Large intestine (tissue), 3 donors: ENCODE measurements at regions not wholly inside any gene's neighbourhood (a gene's known extent, or its start where the extent isn't known, plus 50 kb on each side); places are given as distances from the start of the nearest gene placed in this dataset.

ENCODE experiments used
- DNase-seq, 2 donors: peaks; one replicate each; pipeline versions ENCODE4 v3.0.0 to v3.0.0-alpha.2; 2013
- H3K27ac ChIP-seq: one replicate; pipeline ENCODE4 v1.5.1; 2013; ENCODE audit warnings: low read length
- H3K27me3 ChIP-seq: 2 replicates; pipeline ENCODE4 v1.6.1; 2013; ENCODE audit warnings: low read length; ENCODE audit not compliant: control insufficient read depth, insufficient read depth
- H3K36me3 ChIP-seq: 2 replicates; pipeline ENCODE4 v1.6.1; 2013; ENCODE audit warnings: low read length; ENCODE audit not compliant: control insufficient read depth, insufficient read depth
- H3K4me1 ChIP-seq: one replicate; pipeline ENCODE4 v1.6.1; 2013; ENCODE audit warnings: low read length; ENCODE audit not compliant: control insufficient read depth, insufficient read depth
- H3K4me3 ChIP-seq: one replicate; pipeline ENCODE4 v1.5.1; 2013; ENCODE audit warnings: low read length
- H3K9me3 ChIP-seq: one replicate; pipeline ENCODE4 v1.6.1; 2013; ENCODE audit warnings: mild to moderate bottlenecking, low read depth, low read length, moderate library complexity; ENCODE audit not compliant: control insufficient read depth
- WGBS: methylation state at CpG from one replicate; pipeline ENCODE4 v1.1.5; 2013; ENCODE audit warnings: low lambda C conversion rate; ENCODE audit not compliant: insufficient coverage; 5-methylcytosine and 5-hydroxymethylcytosine counted together

GRCh38 chr19:28426730-28427225, 786.2 kb downstream of the UQCRFS1 start:
- Histone ChIP-seq H3K4me3 (no peak overlapping the region), H3K9me3 (no peaks in the 10 kb centered on the region), H3K27ac (no peak overlapping the region), H3K4me1 (no peaks in the 10 kb centered on the region), H3K36me3 (no peaks in the 10 kb centered on the region), H3K27me3 (no peaks in the 10 kb centered on the region)
- WGBS = no CpG with 5 or more reads among the region's 4 CpGs
- DNase-seq = no peak

- Histone ChIP-seq H3K9me3 (no peaks in the 10 kb centered on the region), H3K4me1 (no peaks in the 10 kb centered on the region), H3K36me3 (no peaks in the 10 kb centered on the region), H3K27ac (no peak overlapping the region), H3K27me3 (no peaks in the 10 kb centered on the region), H3K4me3 (no peak overlapping the region)
- no CpG with 5 or more reads among the region's 7 CpGs for WGBS
- DNase-seq = no peak
Measured at GRCh38 chr19:28426110-28426729, 786.7 kb downstream of the UQCRFS1 start.

- Histone ChIP-seq H3K4me1 (no peaks in the 10 kb centered on the region), H3K27me3 (no peaks in the 10 kb centered on the region), H3K9me3 (no peaks in the 10 kb centered on the region), H3K27ac (no peak overlapping the region), H3K4me3 (no peak overlapping the region), H3K36me3 (no peaks in the 10 kb centered on the region)
- DNase-seq = no peak
- WGBS = 12% methylated on average over 4 of the region's 13 CpGs
Measured at GRCh38 chr19:28425046-28425931, 787.7 kb downstream of the UQCRFS1 start.

GRCh38 chr19:28424662-28425045, 788.3 kb downstream of the UQCRFS1 start:
- no peak for DNase-seq
- no peaks in the 10 kb centered on the region for H3K9me3 ChIP-seq
- H3K4me3 ChIP-seq = no peak overlapping the region
- H3K27ac ChIP-seq = no peak overlapping the region
- 43% methylated on average over 2 of the region's 4 CpGs for WGBS
- H3K27me3 ChIP-seq = no peaks in the 10 kb centered on the region
- H3K4me1 ChIP-seq = no peaks in the 10 kb centered on the region
- no peaks in the 10 kb centered on the region for H3K36me3 ChIP-seq

GRCh38 chr19:28424077-28424476, 788.9 kb downstream of the UQCRFS1 start:
- WGBS = no CpG with 5 or more reads among the region's 5 CpGs
- Histone ChIP-seq H3K9me3 (no peaks in the 10 kb centered on the region), H3K4me1 (no peaks in the 10 kb centered on the region), H3K4me3 (no peak overlapping the region), H3K27me3 (no peaks in the 10 kb centered on the region), H3K27ac (no peak overlapping the region), H3K36me3 (no peaks in the 10 kb centered on the region)
- no peak for DNase-seq

GRCh38 chr19:28422791-28423650, 789.9 kb downstream of the UQCRFS1 start:
- no CpG with 5 or more reads among the region's 6 CpGs for WGBS
- Histone ChIP-seq H3K4me1 (no peaks in the 10 kb centered on the region), H3K4me3 (no peak overlapping the region), H3K9me3 (no peaks in the 10 kb centered on the region), H3K27ac (no peak overlapping the region), H3K27me3 (no peaks in the 10 kb centered on the region), H3K36me3 (no peaks in the 10 kb centered on the region)
- no peak for DNase-seq

- Histone ChIP-seq H3K4me1 (no peaks in the 10 kb centered on the region), H3K36me3 (no peaks in the 10 kb centered on the region), H3K27ac (no peak overlapping the region), H3K9me3 (no peaks in the 10 kb centered on the region), H3K27me3 (no peaks in the 10 kb centered on the region), H3K4me3 (no peak overlapping the region)
- DNase-seq = no peak
- no CpG with 5 or more reads among the region's 7 CpGs for WGBS
Measured at GRCh38 chr19:28422046-28422445, 790.9 kb downstream of the UQCRFS1 start.

- Histone ChIP-seq H3K4me3 (no peak overlapping the region), H3K27me3 (no peaks in the 10 kb centered on the region), H3K36me3 (no peaks in the 10 kb centered on the region), H3K9me3 (no peaks in the 10 kb centered on the region), H3K27ac (no peak overlapping the region), H3K4me1 (no peaks in the 10 kb centered on the region)
- DNase-seq = no peak
- WGBS = no CpG with 5 or more reads among the region's 13 CpGs
Measured at GRCh38 chr19:28420811-28421550, 792.0 kb downstream of the UQCRFS1 start.

GRCh38 chr19:28419312-28419711, 793.6 kb downstream of the UQCRFS1 start:
- no peak overlapping the region for H3K4me3 ChIP-seq
- H3K27ac ChIP-seq = no peak overlapping the region
- H3K27me3 ChIP-seq = no peaks in the 10 kb centered on the region
- no peaks in the 10 kb centered on the region for H3K4me1 ChIP-seq
- H3K36me3 ChIP-seq = no peaks in the 10 kb centered on the region
- WGBS = no CpG with 5 or more reads among the region's 2 CpGs
- no peak for DNase-seq
- no peaks in the 10 kb centered on the region for H3K9me3 ChIP-seq

- Histone ChIP-seq H3K4me3 (no peak overlapping the region), H3K27me3 (no peaks in the 10 kb centered on the region), H3K4me1 (no peaks in the 10 kb centered on the region), H3K36me3 (no peaks in the 10 kb centered on the region), H3K9me3 (no peaks in the 10 kb centered on the region), H3K27ac (no peak overlapping the region)
- no peak for DNase-seq
- no CpG with 5 or more reads among the region's 5 CpGs for WGBS
Measured at GRCh38 chr19:28417361-28417760, 795.6 kb downstream of the UQCRFS1 start.
